ENCODE measurements at regions not wholly inside any gene's neighbourhood (a gene's known extent, or its start where the extent isn't known, plus 50 kb on each side); places are given as distances from the start of the nearest gene placed in this dataset.

GRCh38 chr6:6924708-6925107 is 183.1 kb upstream of the RREB1 start:
- H3K27ac ChIP-seq: no peak overlapping the region
- no peak for DNase-seq (ENCODE audit: low read depth, low spot score)

GRCh38 chr6:6925391-6926164 is 182.2 kb upstream of the RREB1 start:
- no peak overlapping the region for H3K27ac ChIP-seq
- no peak for DNase-seq (ENCODE audit: low read depth, low spot score)

GRCh38 chr6:6926856-6927255 is 180.9 kb upstream of the RREB1 start:
- no peak overlapping the region for H3K27ac ChIP-seq
- no peak for DNase-seq (ENCODE audit: low read depth, low spot score)

- H3K27ac ChIP-seq: no peak overlapping the region
- DNase-seq (ENCODE audit: low read depth, low spot score): no peak
These were observed 180.0 kb upstream of the RREB1 start for GRCh38 chr6:6927521-6928361.

GRCh38 chr6:6930223-6930880 is 177.4 kb upstream of the RREB1 start:
- no peak overlapping the region for H3K27ac ChIP-seq
- no peak for DNase-seq (ENCODE audit: low read depth, low spot score)

- H3K27ac ChIP-seq: no peak overlapping the region
- DNase-seq (ENCODE audit: low read depth, low spot score): no peak
These were observed 176.4 kb upstream of the RREB1 start for GRCh38 chr6:6931071-6932025.

GRCh38 chr6:6932341-6932740 is 175.4 kb upstream of the RREB1 start:
- no peak for DNase-seq (ENCODE audit: low read depth, low spot score)
- no peak overlapping the region for H3K27ac ChIP-seq

- H3K27ac ChIP-seq: no peak overlapping the region
- DNase-seq (ENCODE audit: low read depth, low spot score): no peak
These were observed 174.8 kb upstream of the RREB1 start for GRCh38 chr6:6932968-6933367.

- no peak for DNase-seq (ENCODE audit: low read depth, low spot score)
- no peak overlapping the region for H3K27ac ChIP-seq
These were observed 167.4 kb upstream of the RREB1 start for GRCh38 chr6:6940031-6941025.

GRCh38 chr6:6941201-6941600 is 166.6 kb upstream of the RREB1 start:
- no peak for DNase-seq (ENCODE audit: low read depth, low spot score)
- H3K27ac ChIP-seq: no peak overlapping the region

- no peak overlapping the region for H3K27ac ChIP-seq
- DNase-seq (ENCODE audit: low read depth, low spot score): no peak
These were observed 165.7 kb upstream of the RREB1 start for GRCh38 chr6:6942091-6942490.

- no peak for DNase-seq (ENCODE audit: low read depth, low spot score)
- H3K27ac ChIP-seq: no peak overlapping the region
These were observed 164.9 kb upstream of the RREB1 start for GRCh38 chr6:6942831-6943230.

GRCh38 chr6:6943421-6943820 is 164.3 kb upstream of the RREB1 start:
- H3K27ac ChIP-seq: no peak overlapping the region
- no peak for DNase-seq (ENCODE audit: low read depth, low spot score)

GRCh38 chr6:6946206-6947155 is 161.3 kb upstream of the RREB1 start:
- H3K27ac ChIP-seq: no peak overlapping the region
- no peak for DNase-seq (ENCODE audit: low read depth, low spot score)

GRCh38 chr6:6950373-6951145 is 157.2 kb upstream of the RREB1 start:
- DNase-seq (ENCODE audit: low read depth, low spot score): no peak
- H3K27ac ChIP-seq: no peak overlapping the region

- DNase-seq (ENCODE audit: low read depth, low spot score): no peak
- no peak overlapping the region for H3K27ac ChIP-seq
These were observed 156.4 kb upstream of the RREB1 start for GRCh38 chr6:6951355-6951754.

- H3K27ac ChIP-seq: no peak overlapping the region
- no peak for DNase-seq (ENCODE audit: low read depth, low spot score)
These were observed 155.3 kb upstream of the RREB1 start for GRCh38 chr6:6952484-6952883.

Measured in epithelial cell of prostate (primary cell).